A549 (cell line): ENCODE measurements at regions not wholly inside any gene's neighbourhood (a gene's known extent, or its start where the extent isn't known, plus 50 kb on each side); places are given as distances from the start of the nearest gene placed in this dataset.
"Not testable (repeated sequence)": the region's sequence is repeated elsewhere in the genome, so short reads cannot be mapped to it uniquely, and the experiment has no call there.

Experiments used
- CEBPB ChIP-seq, 2 experiments: fragments of >200 bp in 1 of 2; sonication (Bioruptor Twin) in 1 of 2; formaldehyde crosslinking in 1 of 2; IDR thresholded peaks; 2 replicates each; pipeline ENCODE4 v1.6.1; 2012 to 2016
- CHD2 ChIP-seq: fragments of 150-350 bp; IDR thresholded peaks from 2 replicates; pipeline ENCODE4 v1.6.1; 2014; ENCODE audit warnings: low read length; ENCODE audit not compliant: partially characterized antibody
- CTCF ChIP-seq: fragments of >200 bp; sonication (Bioruptor Twin); formaldehyde crosslinking; IDR thresholded peaks from 3 replicates; pipeline ENCODE4 v1.5.1; 2016
- HDAC2 ChIP-seq: fragments of 200-600 bp; sonication (generic); IDR thresholded peaks from 2 replicates; pipeline ENCODE4 v1.6.1; 2016
- JUN ChIP-seq, 2 experiments: fragments of >200 bp; sonication (Bioruptor Twin); formaldehyde crosslinking; IDR thresholded peaks; 2 replicates in 1 of 2; 3 replicates in 1 of 2; pipeline ENCODE4 v1.6.1; 2016 to 2017
- KDM5A ChIP-seq: fragments of 200-600 bp; sonication (generic); IDR thresholded peaks from 2 replicates; pipeline ENCODE4 v1.6.1; 2016; ENCODE audit warnings: antibody characterized with exemption, mild to moderate bottlenecking
- MAZ ChIP-seq: fragments of 150-350 bp; IDR thresholded peaks from 2 replicates; pipeline ENCODE4 v1.6.1; 2014; ENCODE audit warnings: antibody characterized with exemption, low read depth, low read length, borderline replicate concordance
- POLR2A ChIP-seq: IDR thresholded peaks from 2 replicates; pipeline ENCODE4 v1.6.1; 2012; ENCODE audit warnings: mild to moderate bottlenecking, low read length
- RAD21 ChIP-seq, 2 experiments: fragments of >200 bp in 1 of 2; sonication (Bioruptor Twin) in 1 of 2; formaldehyde crosslinking in 1 of 2; IDR thresholded peaks in 1 of 2; conservative IDR thresholded peaks in 1 of 2; 2 replicates in 1 of 2; 3 replicates in 1 of 2; pipeline ENCODE4 v1.6.1; 2012 to 2018; ENCODE audit warnings: inconsistent platforms in 1 of 2
- REST ChIP-seq: fragments of 200-600 bp; sonication (generic); IDR thresholded peaks from 2 replicates; pipeline ENCODE4 v1.6.1; 2016; ENCODE audit warnings: antibody characterized with exemption, mild to moderate bottlenecking, moderate library complexity
- USF2 ChIP-seq: fragments of 450-650 bp; IDR thresholded peaks from 2 replicates; pipeline ENCODE4 v1.6.1; 2014; ENCODE audit warnings: antibody characterized with exemption
- TF ChIP-seq, protein P1 (sequence below): IDR thresholded peaks from 2 replicates; pipeline ENCODE4 v1.6.1; 2012

DNA sequence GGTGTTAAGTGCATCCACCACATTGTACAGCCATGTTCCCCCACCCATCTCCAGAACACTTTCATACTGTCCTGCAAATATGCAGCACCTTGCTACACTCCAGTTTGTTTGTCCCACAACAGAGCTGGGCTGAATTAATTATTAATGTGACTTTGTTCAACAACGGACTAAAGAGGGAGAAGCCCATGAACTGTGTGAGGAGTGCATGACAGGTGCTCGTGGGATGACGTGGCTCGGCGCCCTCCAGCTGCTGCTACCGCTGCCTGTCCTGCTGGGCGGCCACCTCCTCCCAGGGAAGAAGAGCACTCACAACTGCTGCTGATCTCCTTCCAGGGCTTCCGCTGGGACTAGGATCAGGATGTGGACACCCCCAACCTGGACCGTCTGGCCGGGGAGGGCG is 111.2 kb upstream of the DEFB108B start:
- TF ChIP-seq POLR2A; CTCF; MAZ; CHD2; HDAC2; USF2; RAD21 (conservative IDR thresholded peaks at IDR 0.05 in 1 of 2, IDR thresholded peaks at IDR 0.05 in 1 of 2); JUN (IDR thresholded peaks at IDR 0.05); KDM5A; REST; CEBPB (IDR thresholded peaks at IDR 0.05): not testable (repeated sequence)
- TF ChIP-seq, protein P1, sequence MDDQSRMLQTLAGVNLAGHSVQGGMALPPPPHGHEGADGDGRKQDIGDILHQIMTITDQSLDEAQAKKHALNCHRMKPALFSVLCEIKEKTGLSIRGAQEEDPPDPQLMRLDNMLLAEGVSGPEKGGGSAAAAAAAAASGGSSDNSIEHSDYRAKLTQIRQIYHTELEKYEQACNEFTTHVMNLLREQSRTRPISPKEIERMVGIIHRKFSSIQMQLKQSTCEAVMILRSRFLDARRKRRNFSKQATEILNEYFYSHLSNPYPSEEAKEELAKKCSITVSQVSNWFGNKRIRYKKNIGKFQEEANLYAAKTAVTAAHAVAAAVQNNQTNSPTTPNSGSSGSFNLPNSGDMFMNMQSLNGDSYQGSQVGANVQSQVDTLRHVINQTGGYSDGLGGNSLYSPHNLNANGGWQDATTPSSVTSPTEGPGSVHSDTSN: not testable (repeated sequence)
